Erythroblast (primary cell): ENCODE measurements at regions not wholly inside any gene's neighbourhood (a gene's known extent, or its start where the extent isn't known, plus 50 kb on each side); places are given as distances from the start of the nearest gene placed in this dataset.

Experiments
- GATA1 ChIP-seq: IDR thresholded peaks from 2 replicates; pipeline ENCODE4 v1.6.1; 2011; ENCODE audit warnings: low read depth, mild to moderate bottlenecking, control low read depth, low read length, moderate library complexity
- POLR2A ChIP-seq: IDR thresholded peaks from 2 replicates; pipeline ENCODE4 v1.6.1; 2011; ENCODE audit warnings: mild to moderate bottlenecking, low read length

DNA sequence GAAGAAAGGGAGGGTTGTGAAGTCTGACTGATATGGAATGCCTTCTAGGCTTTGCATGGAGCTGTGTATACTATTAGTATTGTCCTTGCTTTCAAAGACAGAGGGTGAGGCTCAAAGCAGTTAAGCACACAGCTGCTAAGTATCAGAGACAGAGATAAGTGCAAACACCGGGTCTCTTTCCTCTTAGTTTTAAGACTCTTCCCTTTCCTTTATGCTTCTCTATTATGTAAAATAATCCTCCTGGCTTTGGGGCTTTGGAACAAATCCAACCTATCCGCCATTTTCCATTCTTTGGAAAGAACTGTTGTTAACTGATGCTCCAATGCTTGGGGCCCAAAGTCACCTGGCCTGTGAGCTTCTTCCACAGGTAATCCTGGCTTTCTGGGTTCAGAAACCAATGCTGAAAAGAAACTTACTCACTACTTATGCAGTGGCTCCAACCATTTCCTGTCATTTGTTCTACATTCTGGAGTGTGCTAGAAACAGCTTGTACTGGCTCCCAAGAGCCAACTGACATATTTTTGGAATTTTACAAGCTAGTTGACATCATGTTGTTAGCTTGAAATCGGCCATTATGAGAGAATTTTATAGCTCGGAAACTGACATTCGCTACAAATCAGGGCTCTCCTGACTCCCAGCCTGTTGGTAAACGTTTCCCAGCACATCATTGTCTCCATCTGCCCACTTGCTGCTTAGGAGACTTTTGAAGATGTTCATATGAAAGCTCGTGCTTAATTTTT is 67.5 kb downstream of the DNTTIP2 start:
- TF ChIP-seq POLR2A (no peak), GATA1 (no peak)
